AG04449 (cell line): ENCODE measurements at regions not wholly inside any gene's neighbourhood (a gene's known extent, or its start where the extent isn't known, plus 50 kb on each side); places are given as distances from the start of the nearest gene placed in this dataset.

Experiments used
- CTCF ChIA-PET: fragments of 350-600 bp; formaldehyde crosslinking; extraction: SDS; loops from one replicate; lab custom pipeline; 2021; ENCODE audit warnings: antibody characterized with exemption; lab: Yijun Ruan, JAX
- POLR2A ChIA-PET: fragments of 400-600, 350-600 bp; formaldehyde crosslinking; extraction: SDS; loops from one replicate; lab custom pipeline; 2020; ENCODE audit warnings: antibody characterized with exemption, inconsistent platforms; lab: Yijun Ruan, JAX
- DNase-seq: peaks from one replicate; pipeline ENCODE4 v3.0.0-alpha.2; 2010; ENCODE audit warnings: low read depth, low spot score
- H3K4me3 ChIP-seq: 2 replicates; pipeline ENCODE4 v1.5.1; 2011; ENCODE audit warnings: low read depth, mild to moderate bottlenecking, control low read depth, low read length
- TF ChIP-seq, protein P1 (sequence below): IDR thresholded peaks from one replicate; pipeline ENCODE4 v1.5.1; 2011; ENCODE audit warnings: mild to moderate bottlenecking, moderate library complexity, low read length, control low read depth, inconsistent platforms; ENCODE audit not compliant: insufficient read depth; ENCODE audit errors: missing control alignments

DNA sequence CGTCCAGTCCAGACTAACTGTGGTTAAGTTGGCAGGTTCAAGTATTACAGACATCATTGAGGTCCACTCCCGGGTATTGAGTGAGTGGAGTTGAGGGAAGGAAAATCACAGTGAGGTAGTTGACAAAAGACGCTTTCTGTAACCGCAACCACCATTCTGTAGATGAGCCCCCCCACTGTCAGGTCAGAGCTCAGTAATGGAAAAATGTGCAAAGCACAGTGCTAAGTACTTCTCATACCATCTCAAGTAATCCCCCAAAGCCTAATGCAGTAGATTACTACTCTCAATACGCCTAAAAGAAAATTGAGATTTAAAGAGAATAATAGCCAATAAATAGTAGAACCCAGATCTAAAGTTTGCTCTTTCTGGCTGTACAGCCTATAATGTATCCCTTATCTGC, 522.8 kb downstream of the LMO4 start:
- POLR2A ChIA-PET: no interaction called here
- CTCF ChIA-PET: interaction anchor here (1.2 kb wide), 1 partner anchor 102 kb away, joined by 3 read pairs; no protein-coding TSS in a partner anchor
- no peak for DNase-seq
- no peak overlapping the region for H3K4me3 ChIP-seq
- TF ChIP-seq, protein P1, sequence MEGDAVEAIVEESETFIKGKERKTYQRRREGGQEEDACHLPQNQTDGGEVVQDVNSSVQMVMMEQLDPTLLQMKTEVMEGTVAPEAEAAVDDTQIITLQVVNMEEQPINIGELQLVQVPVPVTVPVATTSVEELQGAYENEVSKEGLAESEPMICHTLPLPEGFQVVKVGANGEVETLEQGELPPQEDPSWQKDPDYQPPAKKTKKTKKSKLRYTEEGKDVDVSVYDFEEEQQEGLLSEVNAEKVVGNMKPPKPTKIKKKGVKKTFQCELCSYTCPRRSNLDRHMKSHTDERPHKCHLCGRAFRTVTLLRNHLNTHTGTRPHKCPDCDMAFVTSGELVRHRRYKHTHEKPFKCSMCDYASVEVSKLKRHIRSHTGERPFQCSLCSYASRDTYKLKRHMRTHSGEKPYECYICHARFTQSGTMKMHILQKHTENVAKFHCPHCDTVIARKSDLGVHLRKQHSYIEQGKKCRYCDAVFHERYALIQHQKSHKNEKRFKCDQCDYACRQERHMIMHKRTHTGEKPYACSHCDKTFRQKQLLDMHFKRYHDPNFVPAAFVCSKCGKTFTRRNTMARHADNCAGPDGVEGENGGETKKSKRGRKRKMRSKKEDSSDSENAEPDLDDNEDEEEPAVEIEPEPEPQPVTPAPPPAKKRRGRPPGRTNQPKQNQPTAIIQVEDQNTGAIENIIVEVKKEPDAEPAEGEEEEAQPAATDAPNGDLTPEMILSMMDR: no peak

DNA sequence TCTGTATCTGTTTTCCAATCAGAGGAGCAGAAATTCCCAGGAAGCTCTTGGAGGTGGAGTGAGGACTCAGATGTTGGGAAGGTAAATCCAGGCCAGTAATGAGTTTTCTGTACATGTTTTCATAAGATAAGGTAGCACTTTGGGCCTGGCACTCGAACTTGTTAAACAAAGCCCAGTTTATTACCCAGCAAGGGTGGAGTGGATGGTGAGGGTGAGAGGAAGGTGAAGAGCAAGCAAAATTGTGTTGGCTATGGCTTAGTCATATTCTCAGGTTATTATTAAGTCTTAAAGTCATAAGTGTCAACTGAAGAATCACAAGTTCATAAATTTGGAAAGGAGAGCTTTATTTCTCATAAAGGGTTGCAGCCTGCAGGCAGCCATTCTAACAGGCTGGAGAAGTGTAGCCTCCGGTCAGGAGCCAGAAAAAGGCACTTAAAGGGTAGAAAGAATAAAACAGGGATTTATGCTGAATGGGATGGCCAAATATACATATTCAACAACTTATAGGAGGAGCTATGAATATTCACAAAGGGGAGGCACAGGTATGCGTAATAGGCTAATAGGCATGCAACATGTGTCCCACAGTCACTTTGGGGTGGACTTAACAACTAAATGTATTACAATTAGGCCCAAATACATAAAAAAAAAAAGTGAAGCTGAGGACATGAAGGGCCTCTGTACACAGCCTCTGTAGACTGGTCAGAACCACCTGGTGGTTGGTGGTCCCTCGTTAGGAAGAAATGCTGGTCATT, 523.9 kb downstream of the LMO4 start:
- POLR2A ChIA-PET: no interaction called here
- TF ChIP-seq, protein P1: no peak
- H3K4me3 ChIP-seq: no peak overlapping the region
- CTCF ChIA-PET: interaction anchor here (1.2 to 1.7 kb wide), 2 partner anchors 12 to 13 kb away, joined by 3 to 4 read pairs; no protein-coding TSS in a partner anchor
- no peak for DNase-seq

DNA sequence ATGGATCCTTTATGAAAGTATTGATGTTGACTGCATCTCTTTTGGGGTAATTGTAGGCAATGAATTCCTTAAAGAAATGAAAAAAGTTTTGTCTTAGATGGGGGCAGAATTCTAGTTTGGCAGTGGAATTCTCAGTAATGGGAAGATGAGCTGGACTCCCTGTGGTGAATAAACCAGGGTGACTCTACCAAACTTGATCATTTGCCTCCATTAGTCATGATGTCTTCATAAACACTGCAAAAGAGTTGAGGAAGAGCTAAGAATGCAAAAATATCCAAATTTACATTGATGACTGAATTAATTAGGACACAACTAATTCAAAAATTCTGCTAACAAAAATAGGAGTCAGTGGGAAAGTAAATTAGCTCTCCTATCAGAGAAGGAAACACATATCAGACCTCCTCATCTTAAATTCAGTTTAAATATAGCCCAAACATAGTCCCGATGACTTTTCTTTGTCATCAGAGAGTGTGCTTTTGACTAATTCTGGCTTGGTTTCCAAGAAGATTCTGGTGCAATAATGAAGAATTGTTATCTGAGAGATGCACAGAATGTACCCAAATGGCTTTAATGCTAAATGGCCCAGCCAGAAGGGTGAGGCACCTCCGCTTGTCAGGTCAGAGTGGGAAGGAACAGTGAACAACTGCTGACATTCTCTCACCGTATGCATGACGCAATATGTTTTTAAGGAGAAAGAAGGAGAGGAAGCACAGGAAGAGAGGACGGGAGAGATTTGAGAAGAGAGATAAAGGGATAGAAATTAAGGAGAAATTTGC, 525.1 kb downstream of the LMO4 start:
- H3K4me3 ChIP-seq: no peak overlapping the region
- POLR2A ChIA-PET: no interaction called here
- TF ChIP-seq, protein P1: no peak
- CTCF ChIA-PET: interaction anchor here (1.7 kb wide), 1 partner anchor 11 kb away, joined by 4 read pairs; no protein-coding TSS in a partner anchor
- DNase-seq: no peak

DNA sequence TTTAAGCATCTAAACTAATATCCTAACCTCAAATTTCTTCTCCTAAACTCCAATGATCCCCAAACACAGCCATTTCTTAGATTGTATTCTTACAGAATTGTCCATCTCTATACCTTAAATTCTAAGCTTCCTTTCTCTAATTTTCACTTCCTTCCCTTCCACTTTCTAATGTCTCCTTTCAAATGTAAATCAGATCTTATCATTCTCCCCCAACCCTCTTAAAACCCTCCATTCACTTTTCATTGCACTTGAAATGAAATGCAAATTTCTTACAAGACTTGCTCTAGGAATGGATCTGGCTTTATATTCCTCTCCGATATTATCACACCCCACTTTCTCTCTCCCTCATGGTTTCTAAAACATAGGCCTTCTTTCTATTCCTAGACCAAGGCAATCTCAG, 534.6 kb downstream of the LMO4 start:
- CTCF ChIA-PET: no interaction called here
- POLR2A ChIA-PET: no interaction called here
- TF ChIP-seq, protein P1: no peak
- no peak for DNase-seq
- H3K4me3 ChIP-seq: no peak overlapping the region

DNA sequence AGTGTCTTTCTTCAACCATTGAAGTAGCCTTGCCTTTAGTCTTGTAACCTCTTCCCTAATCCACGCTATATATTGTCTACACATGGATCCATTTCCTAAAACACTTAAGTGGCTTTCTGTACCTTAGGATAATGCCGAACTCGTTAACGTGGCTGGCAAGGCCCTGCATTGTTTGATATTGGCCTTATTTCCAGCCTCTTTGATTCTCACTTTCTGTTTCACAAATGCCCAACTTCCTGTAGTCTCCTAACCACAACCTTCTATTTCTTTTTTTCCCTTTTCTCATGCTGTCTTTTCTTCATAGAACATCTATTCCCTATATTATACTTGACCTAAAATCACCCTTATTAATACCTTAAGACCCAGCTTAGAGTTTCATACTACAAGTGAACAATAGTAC, 536.0 kb downstream of the LMO4 start:
- POLR2A ChIA-PET: no interaction called here
- TF ChIP-seq, protein P1: no peak
- no peak for DNase-seq
- CTCF ChIA-PET: interaction anchor here (0.7 to 1.3 kb wide), 2 partner anchors 11 to 35 kb away, joined by 3 to 4 read pairs; no protein-coding TSS in a partner anchor
- no peak overlapping the region for H3K4me3 ChIP-seq

DNA sequence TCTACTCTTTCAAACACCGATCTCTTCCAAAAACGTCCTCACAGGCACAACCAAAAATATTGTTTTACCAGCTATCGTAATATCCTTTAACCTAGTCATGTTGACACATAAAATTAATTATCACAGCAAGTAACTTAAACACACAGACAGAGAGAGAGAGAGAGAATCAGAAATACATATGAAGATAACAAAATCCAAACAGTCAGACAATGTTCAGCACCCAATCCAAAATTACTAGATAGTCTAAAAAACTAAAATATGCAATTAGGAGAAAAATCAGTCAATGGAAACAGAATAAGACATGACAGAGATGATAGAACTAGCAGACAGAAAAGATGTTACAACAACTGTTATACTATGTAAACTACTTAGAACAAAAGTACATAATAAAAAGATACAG, 537.7 kb downstream of the LMO4 start:
- ChIA-PET POLR2A (no interaction called here), CTCF (interaction anchor here (0.8 kb wide), 1 partner anchor 14 kb away, joined by 3 read pairs; no protein-coding TSS in a partner anchor)
- TF ChIP-seq, protein P1: no peak
- H3K4me3 ChIP-seq: no peak overlapping the region
- no peak for DNase-seq
